ENCODE measurements at regions not wholly inside any gene's neighbourhood (a gene's known extent, or its start where the extent isn't known, plus 50 kb on each side); places are given as distances from the start of the nearest gene placed in this dataset.
A peak's percentile ranks its signal among the peaks of the same experiment; 100 is the strongest.

DNA sequence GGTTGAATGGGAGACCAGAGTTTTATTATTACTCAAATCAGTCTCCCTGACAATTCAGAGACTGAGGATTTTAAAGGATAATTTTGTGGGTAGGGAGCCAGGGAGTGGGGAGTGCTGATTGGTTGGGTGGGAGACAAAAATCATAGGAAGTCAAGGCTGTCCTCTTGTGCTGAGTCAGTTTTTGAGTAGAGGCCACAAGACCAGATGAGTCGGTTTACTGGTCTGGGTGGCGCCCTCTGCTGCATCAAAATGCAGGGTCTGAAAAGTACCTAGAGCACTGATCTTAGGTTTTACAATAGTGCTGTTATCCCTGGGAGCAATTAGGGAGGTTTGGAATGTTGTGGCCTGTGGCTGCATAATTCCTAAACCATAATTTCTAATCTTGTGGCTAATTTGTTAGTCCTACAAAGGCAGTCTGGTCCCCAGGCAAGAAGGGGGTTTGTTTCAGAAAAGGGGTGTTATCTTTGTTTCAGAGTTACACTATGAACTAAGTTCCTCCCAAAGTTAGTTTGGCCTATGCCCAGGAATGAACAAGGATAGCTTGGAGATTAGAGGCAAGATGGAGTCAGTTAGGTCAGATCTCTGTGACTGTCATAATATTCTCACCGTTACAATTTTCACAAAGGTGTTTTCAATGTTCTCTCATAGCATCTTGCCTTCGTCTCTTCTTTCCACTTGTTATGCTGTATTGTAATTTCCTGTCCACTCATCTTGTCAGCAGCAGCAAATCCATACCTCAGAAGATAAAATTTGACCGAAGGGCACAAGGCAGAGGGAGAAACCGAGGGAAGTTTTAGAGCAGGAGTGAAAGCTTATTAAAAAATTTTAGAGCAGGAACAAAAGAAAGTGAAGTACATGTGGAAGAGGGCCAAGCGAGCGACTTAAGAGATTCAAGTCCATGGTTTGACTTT lies 59.2 kb upstream of the CLINT1 start (continued):
- TF ChIP-seq NR2C2 (IDR thresholded peaks at IDR 0.05; ENCODE audit: borderline replicate concordance, control insufficient read depth, insufficient read length, low read depth) (no peak), CTCF (IDR thresholded peaks at IDR 0.05 in 2 of 3, conservative IDR thresholded peaks at IDR 0.05 in 1 of 3; ENCODE audit: control insufficient read depth in 2 of 3, extremely low read depth in 1 of 3, insufficient read depth in 1 of 3, low read depth in 3 of 3, low read length in 3 of 3) (peak; percentile 64 to 71 (median 65)), CBX5 (IDR thresholded peaks at IDR 0.05; ENCODE audit: low read depth) (no peak), ZNF217 (IDR thresholded peaks at IDR 0.05) (no peak), EZH2 (IDR thresholded peaks at IDR 0.05; ENCODE audit: borderline replicate concordance, control insufficient read depth, low read depth, low read length) (no peak), RELB (IDR thresholded peaks at IDR 0.05; ENCODE audit: low read depth) (0 out of 2 replicates have a peak, but pooled peaks have one; percentile 11)

GRCh38 chr5:157917491-157917890 lies 58.5 kb upstream of the CLINT1 start:
- Histone ChIP-seq H4K20me1 (ENCODE audit: control insufficient read depth, insufficient read depth) (no peaks in the 10 kb centered on the region), H3K4me3 (no peak overlapping the region), H3K27ac (ENCODE audit: control insufficient read depth, insufficient read depth) (no peak overlapping the region), H2AFZ (ENCODE audit: control insufficient read depth, low read depth, low read length) (no peak overlapping the region), H3K9me3 (replicated peaks; ENCODE audit: control insufficient read depth, insufficient read depth, low read length) (no peaks in the 10 kb centered on the region), H3K4me2 (ENCODE audit: control insufficient read depth, insufficient read depth) (no peak overlapping the region), H3K36me3 (ENCODE audit: control insufficient read depth in 2 of 2, insufficient read depth in 2 of 2, low read length in 1 of 2) (no peaks in the 10 kb centered on the region), H3K27me3 (replicated peaks in 1 of 2; ENCODE audit: control insufficient read depth in 2 of 2, insufficient read depth in 2 of 2, low read length in 1 of 2) (no peaks in the 10 kb centered on the region), H3K79me2 (ENCODE audit: control insufficient read depth, insufficient read depth, low read length) (no peaks in the 10 kb centered on the region), H3K9ac (ENCODE audit: control insufficient read depth, insufficient read depth, low read length) (no peak overlapping the region), H3K4me1 (ENCODE audit: control insufficient read depth, insufficient read depth, low read length) (peaks cover 7% of the 10 kb centered on the region; the same call in 1 of the 2 replicates)
- ChIA-PET SMC1A (ENCODE audit: uncharacterized antibody, unreplicated experiment) (interaction anchor here (0.8 to 9.0 kb wide), 15 partner anchors 9 to 104 kb away, joined by 3 to 150 read pairs (median 5); partner anchors contain the start of gene CLINT1), RAD21 (ENCODE audit: unreplicated experiment) (interaction anchor here (0.8 to 8.7 kb wide), 8 partner anchors 32 to 100 kb away, joined by 4 to 66 read pairs (median 8); partner anchors contain the start of gene CLINT1), POLR2A (no interaction called here), CTCF (interaction anchor here (0.6 to 9.1 kb wide), 14 partner anchors 8 to 137 kb away, joined by 3 to 166 read pairs (median 6); partner anchors contain the start of gene CLINT1)
- intact Hi-C loops (cut with micrococcal nuclease; ENCODE audit: unreplicated experiment) (no loop called here), in situ Hi-C loops (cut with MboI) (loop anchor here (5.0 kb wide), 2 partner anchors 60 to 95 kb away; partner anchors contain the start of gene CLINT1)
- no peak for ATAC-seq
- DNase-seq (ENCODE audit: low read depth, low spot score), result no peak
- no TSS peak for BruUV-seq (replicated peaks)
- no peak for TF ChIP-seq JUNB (IDR thresholded peaks at IDR 0.05)
- no peak for FAIRE-seq
